HuH-7 (cell line): ENCODE measurements at regions not wholly inside any gene's neighbourhood (a gene's known extent, or its start where the extent isn't known, plus 50 kb on each side); places are given as distances from the start of the nearest gene placed in this dataset.
"Not testable (repeated sequence)": the region's sequence is repeated elsewhere in the genome, so short reads cannot be mapped to it uniquely, and the experiment has no call there.

Source experiments
- DNase-seq: peaks from one replicate; pipeline ENCODE4 v3.0.0; 2011; ENCODE audit warnings: low spot score

DNA sequence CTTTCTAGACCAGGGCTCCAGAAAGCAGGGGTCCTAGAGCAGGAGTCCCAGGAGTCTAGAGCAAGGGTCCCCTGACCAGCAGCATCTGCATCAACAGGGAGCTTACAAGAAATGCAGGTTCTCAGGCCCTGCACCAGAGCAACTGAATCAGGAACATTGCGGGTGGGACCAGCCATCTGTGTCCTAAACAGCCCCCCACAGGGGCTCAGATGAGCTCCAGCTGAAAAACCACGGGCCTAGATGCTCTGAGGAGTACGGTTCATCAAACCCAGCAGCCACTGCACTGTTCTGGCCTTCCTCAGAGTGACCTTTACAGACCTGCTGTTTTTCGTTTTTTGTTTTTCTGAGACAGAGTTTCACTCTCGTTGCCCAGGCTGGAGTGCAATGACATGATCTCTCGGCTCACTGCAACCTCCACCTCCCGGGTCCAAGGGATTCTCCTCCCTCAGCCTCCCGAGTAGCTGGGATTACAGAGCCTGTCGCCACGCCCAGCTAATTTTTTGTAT is 438.2 kb downstream of the SOX9 start:
- no peak for DNase-seq

DNA sequence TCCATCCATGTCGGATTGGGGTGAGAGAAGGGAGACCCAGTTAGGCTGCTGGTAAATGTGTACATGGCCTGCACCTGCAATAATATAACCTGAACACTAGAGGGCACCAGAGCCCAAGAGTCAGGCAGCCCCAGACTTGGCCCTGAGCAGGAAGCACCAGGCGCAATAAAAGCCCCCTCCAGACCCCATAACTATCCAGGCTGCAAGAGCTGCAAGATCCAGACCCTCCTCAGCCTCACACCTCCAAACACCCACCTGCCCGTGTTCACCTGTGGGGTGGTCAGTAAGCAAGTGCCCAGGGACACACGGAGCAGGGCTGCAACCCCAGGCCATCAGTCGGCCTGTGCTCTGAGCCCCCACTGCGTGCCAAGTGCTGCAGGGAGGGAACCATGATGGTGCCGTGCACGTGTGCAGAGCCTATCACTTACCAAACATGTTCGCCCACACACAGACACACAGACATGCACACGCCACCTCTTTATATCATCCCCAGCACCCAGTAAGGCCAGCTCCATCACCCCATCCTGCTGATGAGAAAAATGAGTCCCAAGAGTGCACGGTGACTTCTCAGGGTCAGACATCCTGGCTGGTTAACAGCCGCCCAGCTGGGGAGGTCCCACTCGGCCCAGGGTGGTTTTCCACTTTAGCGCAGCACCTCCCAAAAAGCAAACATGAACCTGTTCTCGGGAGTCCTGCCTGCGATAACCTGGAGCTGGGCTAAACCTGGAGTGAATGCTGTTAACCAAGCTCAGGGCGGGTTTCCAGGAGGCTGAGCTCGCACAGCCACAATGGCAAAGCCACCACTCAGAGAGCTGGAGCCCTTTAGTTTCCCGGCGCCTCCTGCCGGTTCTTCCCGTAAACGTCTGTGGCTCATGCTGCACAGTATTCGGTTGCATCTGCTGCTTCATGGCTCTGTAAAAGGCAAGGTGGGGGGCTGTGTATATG is 439.8 kb downstream of the SOX9 start:
- DNase-seq = peak; percentile 74

- no peak for DNase-seq
These were observed 440.4 kb downstream of the SOX9 start for GRCh38 chr17:72561266-72561665.

DNA sequence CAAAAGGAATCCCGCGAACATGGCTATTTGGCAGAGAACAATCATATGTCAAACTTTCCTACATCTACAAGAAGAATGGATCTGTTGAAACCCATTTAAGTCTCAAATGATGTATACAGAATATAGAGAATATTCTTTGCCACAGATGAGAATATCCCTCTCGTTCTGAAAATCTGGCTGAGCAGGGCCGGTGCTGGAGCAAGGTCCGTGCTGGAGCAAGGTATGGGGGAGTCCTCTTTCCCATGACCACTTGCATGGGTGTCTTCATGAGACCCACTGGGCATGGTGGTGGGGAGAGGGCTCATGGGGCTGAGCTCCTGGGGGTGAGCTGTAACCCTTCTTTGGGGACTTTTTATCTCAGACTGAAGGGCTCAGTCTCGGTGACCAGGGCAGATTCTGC is 440.9 kb downstream of the SOX9 start:
- DNase-seq = no peak

- DNase-seq = no peak
These were observed 441.9 kb downstream of the SOX9 start for GRCh38 chr17:72562615-72563188.

- no peak for DNase-seq
These were observed 443.1 kb downstream of the SOX9 start for GRCh38 chr17:72563952-72564351.

DNA sequence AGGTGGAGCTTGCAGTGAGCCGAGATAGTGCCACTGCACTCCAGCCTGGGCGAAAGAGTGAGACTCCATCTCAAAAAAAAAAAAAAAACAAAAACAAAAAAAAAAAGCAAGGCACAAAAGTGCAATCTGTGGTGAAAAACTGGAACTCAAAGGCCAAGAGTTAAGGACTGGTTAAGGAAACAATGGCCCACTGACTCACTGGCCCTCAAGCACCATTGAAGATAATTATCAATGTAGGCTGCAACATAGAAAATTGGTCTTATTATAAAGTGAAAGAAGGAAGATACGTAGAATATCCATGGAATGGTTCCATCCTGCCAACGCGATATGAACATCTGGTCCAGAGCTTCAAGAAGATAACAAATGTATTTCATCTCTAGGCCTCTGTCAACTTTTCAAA is 444.2 kb downstream of the SOX9 start:
- no peak for DNase-seq

DNA sequence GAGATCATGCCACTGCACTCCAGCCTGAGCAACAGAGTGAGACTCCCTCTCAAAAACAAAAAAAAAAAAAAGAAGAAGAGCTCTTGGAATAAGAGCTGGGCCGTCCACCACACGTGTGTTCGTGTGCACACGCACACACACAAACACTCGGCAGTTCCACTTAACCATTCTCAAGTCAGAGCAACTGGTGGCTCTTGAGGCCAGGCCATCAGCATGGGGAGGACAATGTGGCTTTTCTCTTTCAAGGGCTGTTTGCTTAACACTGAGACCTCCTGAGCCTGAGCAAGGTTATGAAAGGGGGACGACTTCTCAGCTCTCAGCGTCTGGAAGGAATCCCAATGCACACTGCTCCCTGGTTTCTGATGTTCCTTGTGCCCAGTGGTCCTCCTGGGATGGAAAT is 444.9 kb downstream of the SOX9 start:
- no peak for DNase-seq

- DNase-seq = no peak
These were observed 446.1 kb downstream of the SOX9 start for GRCh38 chr17:72566671-72567484.

GRCh38 chr17:72567774-72568173 is 447.0 kb downstream of the SOX9 start:
- DNase-seq = no peak

DNA sequence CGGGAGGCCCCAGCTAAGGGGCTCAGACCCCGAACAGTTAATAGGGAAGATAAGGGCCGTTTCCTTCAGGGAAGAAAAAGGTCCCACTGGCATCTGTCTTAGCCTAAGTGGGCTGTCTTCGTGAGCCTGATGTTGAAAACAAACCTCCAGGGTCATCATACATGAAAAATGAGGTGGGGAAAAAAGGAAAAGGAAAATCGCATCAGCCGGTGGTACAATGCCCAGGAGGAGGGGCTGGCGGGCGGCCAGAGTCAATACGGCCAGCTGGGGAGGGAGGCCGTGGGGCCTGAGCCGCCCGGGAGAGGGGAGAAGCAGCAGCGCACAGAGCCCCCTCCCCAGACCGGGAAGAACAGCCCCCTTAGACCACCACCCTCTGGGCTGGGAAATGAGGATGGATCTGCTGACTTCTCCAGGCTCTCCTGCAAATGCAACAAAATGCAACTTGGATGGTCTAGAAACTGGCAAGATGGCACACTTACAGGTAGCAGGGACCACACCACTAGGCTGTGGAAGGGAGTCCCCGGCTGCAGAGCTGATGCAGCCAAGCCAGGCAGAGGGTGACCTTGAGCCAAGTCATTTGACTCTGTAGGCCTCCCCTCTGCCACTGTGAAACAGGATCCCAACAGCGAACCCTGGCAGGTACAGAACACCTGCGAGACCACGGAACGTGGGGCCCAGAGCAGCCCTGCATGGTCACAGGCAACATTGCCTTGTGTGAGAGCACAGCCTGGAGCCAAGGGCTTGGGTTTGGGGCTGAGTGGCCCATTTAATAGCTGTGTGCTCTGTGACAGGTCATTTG is 448.5 kb downstream of the SOX9 start:
- DNase-seq = no peak

DNA sequence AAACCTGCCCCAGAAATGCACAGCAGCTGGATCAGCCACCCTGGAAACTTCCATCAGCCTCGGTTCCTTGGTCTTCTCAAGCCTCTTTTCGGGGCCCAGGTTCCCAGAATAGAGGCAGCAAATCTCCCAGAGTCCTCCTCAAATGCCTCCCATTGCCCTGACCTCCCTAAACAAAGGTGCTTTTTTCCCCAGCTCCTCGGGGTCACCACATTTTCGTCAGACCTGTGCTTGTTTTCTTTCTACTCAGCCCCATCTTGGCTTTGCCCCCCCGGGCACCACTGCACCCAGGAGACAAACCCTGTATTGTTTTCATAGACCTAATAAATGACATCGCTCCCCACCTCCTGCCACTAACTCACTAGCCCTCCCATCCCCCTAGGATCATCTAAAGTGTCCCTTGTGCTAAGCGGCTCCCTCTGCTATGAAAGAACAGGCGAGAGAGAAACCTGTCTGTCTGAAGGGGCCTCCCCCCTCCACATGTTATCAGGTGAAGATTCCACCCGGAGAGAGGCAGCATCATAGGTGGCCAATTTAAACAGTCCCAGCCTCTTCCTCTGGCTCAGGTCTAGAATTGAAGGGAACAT is 451.1 kb downstream of the SOX9 start:
- DNase-seq = no peak

GRCh38 chr17:72572604-72573491 is 452.0 kb downstream of the SOX9 start:
- DNase-seq = no peak

GRCh38 chr17:72573492-72573801 is 452.6 kb downstream of the SOX9 start:
- DNase-seq = not testable (repeated sequence)

- no peak for DNase-seq
These were observed 454.1 kb downstream of the SOX9 start for GRCh38 chr17:72574675-72575510.

- DNase-seq = no peak
These were observed 454.9 kb downstream of the SOX9 start for GRCh38 chr17:72575542-72576233.

- no peak for DNase-seq
These were observed 455.5 kb downstream of the SOX9 start for GRCh38 chr17:72576289-72576759.

- no peak for DNase-seq
These were observed 458.1 kb downstream of the SOX9 start for GRCh38 chr17:72578817-72579470.
